NT2/D1 (cell line): ENCODE measurements at regions not wholly inside any gene's neighbourhood (a gene's known extent, or its start where the extent isn't known, plus 50 kb on each side); places are given as distances from the start of the nearest gene placed in this dataset.
A peak's percentile ranks its signal among the peaks of the same experiment; 100 is the strongest.

ENCODE experiments used
- DNase-seq: peaks from one replicate; pipeline ENCODE4 v3.0.0-alpha.2; 2011; ENCODE audit warnings: low read depth, low spot score
- H3K27me3 ChIP-seq: 2 replicates; pipeline ENCODE4 v1.6.0; 2011; ENCODE audit warnings: mild to moderate bottlenecking; ENCODE audit not compliant: insufficient read length, insufficient read depth
- H3K36me3 ChIP-seq: 2 replicates; pipeline ENCODE4 v1.6.1; 2011; ENCODE audit warnings: mild to moderate bottlenecking, low read length, mixed read lengths; ENCODE audit not compliant: insufficient read depth, insufficient read length
- H3K4me1 ChIP-seq: 2 replicates; pipeline ENCODE4 v1.5.1; 2011; ENCODE audit not compliant: insufficient read depth, insufficient read length
- H3K4me3 ChIP-seq: 2 replicates; pipeline ENCODE4 v1.5.1; 2011; ENCODE audit warnings: low read depth; ENCODE audit not compliant: insufficient read length
- H3K9ac ChIP-seq: 2 replicates; pipeline ENCODE4 v1.6.0; 2011; ENCODE audit warnings: low read depth; ENCODE audit not compliant: insufficient read length
- H3K9me3 ChIP-seq: 2 replicates; pipeline ENCODE4 v1.5.1; 2011; ENCODE audit warnings: mild to moderate bottlenecking, low read length; ENCODE audit not compliant: insufficient read depth
- SUZ12 ChIP-seq: IDR thresholded peaks from 2 replicates; pipeline ENCODE4 v1.6.1; 2011; ENCODE audit not compliant: insufficient read length, insufficient read depth; ENCODE audit errors: extremely low read depth
- YY1 ChIP-seq: IDR thresholded peaks from 2 replicates; pipeline ENCODE4 v1.6.1; 2011; ENCODE audit not compliant: insufficient read length, insufficient read depth
- ZNF274 ChIP-seq: IDR thresholded peaks from 2 replicates; pipeline ENCODE4 v1.6.1; 2011; ENCODE audit warnings: mild to moderate bottlenecking, low read depth, low read length

DNA sequence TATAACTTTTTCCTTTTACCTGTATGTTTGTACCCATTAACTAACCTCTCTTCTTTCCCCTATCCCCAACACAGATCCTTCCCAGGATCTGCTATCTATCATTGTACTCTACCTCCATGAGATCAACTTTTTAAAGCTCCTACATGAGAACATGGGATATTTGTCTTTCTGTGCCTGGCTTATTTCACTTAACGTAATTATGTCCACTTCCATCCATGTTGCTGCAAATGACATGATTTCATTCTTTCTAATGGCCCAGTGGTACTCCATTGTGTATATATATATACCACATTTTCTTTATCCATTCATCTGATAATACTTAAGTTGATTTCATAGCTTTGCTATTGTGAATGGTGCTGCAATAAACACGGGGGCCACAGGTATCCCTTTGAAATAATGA, 135.9 kb upstream of the THUMPD2 start:
- Histone ChIP-seq H3K36me3 (no peaks in the 10 kb centered on the region), H3K4me1 (peaks cover under 1% of the 10 kb centered on the region), H3K27me3 (no peaks in the 10 kb centered on the region), H3K4me3 (no peak overlapping the region), H3K9ac (no peak overlapping the region), H3K9me3 (no peaks in the 10 kb centered on the region)
- TF ChIP-seq ZNF274 (no peak), YY1 (no peak), SUZ12 (no peak)
- DNase-seq = no peak

GRCh38 chr2:39913648-39914461, 134.8 kb upstream of the THUMPD2 start:
- Histone ChIP-seq H3K4me1 (no peaks in the 10 kb centered on the region), H3K9ac (no peak overlapping the region), H3K9me3 (no peaks in the 10 kb centered on the region), H3K36me3 (no peaks in the 10 kb centered on the region), H3K4me3 (no peak overlapping the region), H3K27me3 (no peaks in the 10 kb centered on the region)
- peak; percentile 50 for DNase-seq
- TF ChIP-seq ZNF274 = no peak

DNA sequence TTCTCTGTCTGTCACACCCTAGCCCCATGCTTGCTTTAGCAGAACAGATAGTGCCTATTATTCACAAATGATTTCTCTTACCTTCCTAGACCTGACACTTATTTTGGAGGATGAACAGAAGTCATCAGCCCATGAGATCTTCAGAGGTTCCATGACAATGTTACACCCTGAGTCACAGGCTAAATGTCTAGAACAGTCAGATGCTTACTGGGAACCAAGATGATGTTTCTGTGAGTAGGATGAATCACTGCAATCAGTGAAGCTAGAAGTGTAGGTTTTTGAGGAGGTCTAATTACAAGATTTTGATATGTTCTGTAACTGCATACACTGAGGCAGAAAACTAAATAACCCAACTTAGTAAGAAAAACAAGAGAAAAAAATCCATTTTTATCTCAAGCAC, 123.0 kb upstream of the THUMPD2 start:
- Histone ChIP-seq H3K9ac (no peak overlapping the region), H3K27me3 (no peaks in the 10 kb centered on the region)
- TF ChIP-seq YY1 = no peak
- TF ChIP-seq ZNF274 = no peak

GRCh38 chr2:39898934-39899333, 119.9 kb upstream of the THUMPD2 start:
- H3K9ac ChIP-seq = no peak overlapping the region
- no peak overlapping the region for H3K4me3 ChIP-seq
- TF ChIP-seq SUZ12 = no peak
- no peak for TF ChIP-seq YY1
- TF ChIP-seq ZNF274 = no peak
- H3K36me3 ChIP-seq = no peaks in the 10 kb centered on the region
- DNase-seq = no peak
- no peaks in the 10 kb centered on the region for H3K9me3 ChIP-seq
- no peaks in the 10 kb centered on the region for H3K4me1 ChIP-seq
- H3K27me3 ChIP-seq = no peaks in the 10 kb centered on the region

More for the DNA sequence above, 123.0 kb upstream of the THUMPD2 start:
- DNase-seq = no peak
- Histone ChIP-seq H3K9me3 (no peaks in the 10 kb centered on the region), H3K4me1 (no peaks in the 10 kb centered on the region), H3K36me3 (no peaks in the 10 kb centered on the region), H3K4me3 (no peak overlapping the region)

- Histone ChIP-seq H3K4me1 (no peaks in the 10 kb centered on the region), H3K4me3 (no peak overlapping the region), H3K36me3 (no peaks in the 10 kb centered on the region), H3K9me3 (no peaks in the 10 kb centered on the region), H3K9ac (no peak overlapping the region), H3K27me3 (no peaks in the 10 kb centered on the region)
- DNase-seq = no peak
- TF ChIP-seq YY1 = no peak
- TF ChIP-seq SUZ12 = no peak
- TF ChIP-seq ZNF274 = no peak
Observed at GRCh38 chr2:39897273-39897672, 118.2 kb upstream of the THUMPD2 start.

GRCh38 chr2:39894082-39894481, 115.0 kb upstream of the THUMPD2 start:
- no peak for DNase-seq
- Histone ChIP-seq H3K4me1 (no peaks in the 10 kb centered on the region), H3K4me3 (no peak overlapping the region), H3K36me3 (no peaks in the 10 kb centered on the region), H3K9me3 (no peaks in the 10 kb centered on the region), H3K9ac (no peak overlapping the region), H3K27me3 (no peaks in the 10 kb centered on the region)
- TF ChIP-seq SUZ12 (no peak), YY1 (no peak), ZNF274 (no peak)

GRCh38 chr2:39893616-39894015, 114.6 kb upstream of the THUMPD2 start:
- DNase-seq = no peak
- H3K9ac ChIP-seq = no peak overlapping the region
- no peaks in the 10 kb centered on the region for H3K27me3 ChIP-seq
- no peaks in the 10 kb centered on the region for H3K4me1 ChIP-seq
- H3K4me3 ChIP-seq = no peak overlapping the region
- H3K36me3 ChIP-seq = no peaks in the 10 kb centered on the region
- H3K9me3 ChIP-seq = no peaks in the 10 kb centered on the region
- TF ChIP-seq ZNF274 (no peak), SUZ12 (no peak), YY1 (no peak)

DNA sequence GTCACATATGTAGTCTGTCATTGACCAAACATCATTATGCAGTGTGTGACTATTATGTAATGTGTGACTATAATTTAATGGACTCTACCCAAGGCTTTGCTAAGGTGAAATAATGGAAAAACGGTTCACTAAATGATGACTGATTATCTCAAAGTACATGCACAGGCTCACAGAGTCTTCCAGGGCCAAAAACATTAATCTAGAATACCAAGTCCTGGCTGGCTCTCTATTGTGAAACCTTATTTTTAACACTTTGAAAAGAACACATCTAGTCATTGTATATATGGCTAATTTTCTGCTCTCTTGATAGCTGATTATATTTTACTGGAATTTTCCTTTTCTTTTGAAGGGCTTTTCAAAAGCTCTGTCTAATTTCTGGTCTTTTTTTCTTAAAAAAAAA, 102.9 kb upstream of the THUMPD2 start:
- Histone ChIP-seq H3K36me3 (no peaks in the 10 kb centered on the region), H3K4me3 (no peak overlapping the region), H3K9ac (no peak overlapping the region), H3K9me3 (no peaks in the 10 kb centered on the region), H3K27me3 (no peaks in the 10 kb centered on the region), H3K4me1 (no peaks in the 10 kb centered on the region)
- no peak for TF ChIP-seq ZNF274
- no peak for TF ChIP-seq YY1
- no peak for TF ChIP-seq SUZ12
- no peak for DNase-seq
